SK-N-SH (cell line): ENCODE measurements at regions not wholly inside any gene's neighbourhood (a gene's known extent, or its start where the extent isn't known, plus 50 kb on each side); places are given as distances from the start of the nearest gene placed in this dataset.

Experiments used
- MXI1 ChIP-seq: IDR thresholded peaks from 2 replicates; pipeline ENCODE4 v1.6.1; 2012; ENCODE audit warnings: mild to moderate bottlenecking, low read depth, low read length, improper control_type of control experiment
- POLR2AphosphoS5 ChIP-seq: IDR thresholded peaks from 2 replicates; pipeline ENCODE4 v1.6.1; 2012; ENCODE audit warnings: low read depth, low read length
- RXRA ChIP-seq: IDR thresholded peaks from 2 replicates; pipeline ENCODE4 v1.4.0; 2012; ENCODE audit warnings: low read depth, mild to moderate bottlenecking, borderline replicate concordance
- TF ChIP-seq, protein P1 (sequence below): fragments of 200-600 bp; sonication (generic); IDR thresholded peaks from 2 replicates; pipeline ENCODE4 v1.6.1; 2017; ENCODE audit warnings: antibody characterized with exemption, mild to moderate bottlenecking, moderate library complexity
- TF ChIP-seq, protein P2 (sequence below): fragments of 150-350 bp; IDR thresholded peaks from 2 replicates; pipeline ENCODE4 v1.6.1; 2017; ENCODE audit warnings: antibody characterized with exemption, low read length, low read depth, borderline replicate concordance

DNA sequence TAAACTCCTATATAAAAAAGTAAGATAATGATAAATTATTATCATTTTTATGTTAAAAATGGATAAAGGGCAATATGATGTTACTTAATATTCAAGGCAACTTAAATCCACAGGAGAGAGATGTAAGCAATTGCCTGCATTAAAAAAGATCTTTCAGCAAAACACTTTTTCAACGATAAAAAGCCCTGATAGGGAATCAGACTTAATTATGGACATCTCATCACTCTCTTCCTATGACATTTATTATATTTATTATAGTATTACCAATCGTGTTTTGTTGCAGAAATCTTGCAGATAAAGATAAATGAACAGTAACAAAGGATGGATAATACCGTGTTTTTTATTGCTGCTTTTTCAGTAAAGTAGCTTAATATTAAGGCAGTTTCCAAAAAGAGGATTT lies 178.5 kb downstream of the SH2D1A start:
- TF ChIP-seq, protein P1, sequence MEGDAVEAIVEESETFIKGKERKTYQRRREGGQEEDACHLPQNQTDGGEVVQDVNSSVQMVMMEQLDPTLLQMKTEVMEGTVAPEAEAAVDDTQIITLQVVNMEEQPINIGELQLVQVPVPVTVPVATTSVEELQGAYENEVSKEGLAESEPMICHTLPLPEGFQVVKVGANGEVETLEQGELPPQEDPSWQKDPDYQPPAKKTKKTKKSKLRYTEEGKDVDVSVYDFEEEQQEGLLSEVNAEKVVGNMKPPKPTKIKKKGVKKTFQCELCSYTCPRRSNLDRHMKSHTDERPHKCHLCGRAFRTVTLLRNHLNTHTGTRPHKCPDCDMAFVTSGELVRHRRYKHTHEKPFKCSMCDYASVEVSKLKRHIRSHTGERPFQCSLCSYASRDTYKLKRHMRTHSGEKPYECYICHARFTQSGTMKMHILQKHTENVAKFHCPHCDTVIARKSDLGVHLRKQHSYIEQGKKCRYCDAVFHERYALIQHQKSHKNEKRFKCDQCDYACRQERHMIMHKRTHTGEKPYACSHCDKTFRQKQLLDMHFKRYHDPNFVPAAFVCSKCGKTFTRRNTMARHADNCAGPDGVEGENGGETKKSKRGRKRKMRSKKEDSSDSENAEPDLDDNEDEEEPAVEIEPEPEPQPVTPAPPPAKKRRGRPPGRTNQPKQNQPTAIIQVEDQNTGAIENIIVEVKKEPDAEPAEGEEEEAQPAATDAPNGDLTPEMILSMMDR = no peak
- TF ChIP-seq RXRA (no peak), MXI1 (no peak), POLR2AphosphoS5 (no peak)
- TF ChIP-seq, protein P2, sequence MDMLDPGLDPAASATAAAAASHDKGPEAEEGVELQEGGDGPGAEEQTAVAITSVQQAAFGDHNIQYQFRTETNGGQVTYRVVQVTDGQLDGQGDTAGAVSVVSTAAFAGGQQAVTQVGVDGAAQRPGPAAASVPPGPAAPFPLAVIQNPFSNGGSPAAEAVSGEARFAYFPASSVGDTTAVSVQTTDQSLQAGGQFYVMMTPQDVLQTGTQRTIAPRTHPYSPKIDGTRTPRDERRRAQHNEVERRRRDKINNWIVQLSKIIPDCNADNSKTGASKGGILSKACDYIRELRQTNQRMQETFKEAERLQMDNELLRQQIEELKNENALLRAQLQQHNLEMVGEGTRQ = no peak
